OCI-LY1 (cell line): ENCODE measurements at regions not wholly inside any gene's neighbourhood (a gene's known extent, or its start where the extent isn't known, plus 50 kb on each side); places are given as distances from the start of the nearest gene placed in this dataset.

Experiments used
- H2AFZ ChIP-seq: fragments of 200-600 bp; sonication (generic), shearing (Covaris generic); 2 replicates; pipeline ENCODE4 v1.6.0; 2014; ENCODE audit warnings: antibody characterized with exemption, mild to moderate bottlenecking, low read length
- H3F3A ChIP-seq: fragments of 200-600 bp; sonication (generic), shearing (Covaris generic); 2 replicates; pipeline ENCODE4 v1.6.0; 2014; ENCODE audit warnings: mild to moderate bottlenecking, antibody characterized with exemption, low read length, moderate library complexity; ENCODE audit not compliant: insufficient read depth
- H3K27ac ChIP-seq: fragments of 200-600 bp; sonication (generic); 2 replicates; pipeline ENCODE4 v1.5.1; 2014; ENCODE audit warnings: low read length, mixed run types, mild to moderate bottlenecking, low read depth; ENCODE audit not compliant: poor library complexity, severe bottlenecking
- H3K27me3 ChIP-seq: fragments of 200-600 bp; sonication (generic); 2 replicates; pipeline ENCODE4 v1.6.0; 2014; ENCODE audit warnings: antibody characterized with exemption, mild to moderate bottlenecking, low read length, moderate library complexity; ENCODE audit not compliant: insufficient read depth
- H3K36me3 ChIP-seq: fragments of 200-600 bp; sonication (generic); 2 replicates; pipeline ENCODE4 v1.6.1; 2014; ENCODE audit warnings: mild to moderate bottlenecking, antibody characterized with exemption, low read length, moderate library complexity, mixed read lengths; ENCODE audit not compliant: insufficient read depth
- H3K4me1 ChIP-seq: fragments of 200-600 bp; sonication (generic); 2 replicates; pipeline ENCODE4 v1.5.1; 2014; ENCODE audit warnings: mild to moderate bottlenecking, low read length, moderate library complexity; ENCODE audit not compliant: insufficient read depth, severe bottlenecking
- H3K4me2 ChIP-seq: fragments of 200-600 bp; sonication (generic), shearing (Covaris generic); 2 replicates; pipeline ENCODE4 v1.6.1; 2014; ENCODE audit warnings: low read length
- H3K4me3 ChIP-seq: fragments of 200-600 bp; sonication (generic); 2 replicates; pipeline ENCODE4 v1.5.1; 2014; ENCODE audit warnings: low read length, low read depth, mild to moderate bottlenecking, mixed read lengths; ENCODE audit not compliant: poor library complexity, severe bottlenecking
- H3K79me2 ChIP-seq: fragments of 200-600 bp; shearing (Covaris generic); 2 replicates; pipeline ENCODE4 v1.6.1; 2016; ENCODE audit warnings: mixed run types, low read length, mixed read lengths; ENCODE audit not compliant: insufficient read depth
- H3K9ac ChIP-seq: fragments of 200-600 bp; sonication (generic), shearing (Covaris generic); 2 replicates; pipeline ENCODE4 v1.6.1; 2014; ENCODE audit warnings: mild to moderate bottlenecking, low read length, mixed read lengths
- H3K9me2 ChIP-seq: fragments of 200-600 bp; sonication (generic), shearing (Covaris generic); 2 replicates; pipeline ENCODE4 v1.6.1; 2014; ENCODE audit warnings: low read depth, mild to moderate bottlenecking, low read length, mixed read lengths
- H3K9me3 ChIP-seq: fragments of 200-600 bp; shearing (Covaris generic); 2 replicates; pipeline ENCODE4 v1.6.1; 2014; ENCODE audit warnings: low read length, mixed read lengths
- H4K20me1 ChIP-seq: fragments of 200-600 bp; sonication (generic), shearing (Covaris generic); 2 replicates; pipeline ENCODE4 v1.6.0; 2016; ENCODE audit warnings: mild to moderate bottlenecking, low read length; ENCODE audit not compliant: insufficient read depth
- EZH2 ChIP-seq: fragments of 200-600 bp; sonication (generic), shearing (Covaris generic); IDR thresholded peaks from 2 replicates; pipeline ENCODE4 v1.8.0; 2017; ENCODE audit warnings: borderline replicate concordance, mixed run types, mild to moderate bottlenecking, antibody characterized with exemption, low read length, moderate library complexity, mixed read lengths
- TF ChIP-seq, protein P1 (sequence below): fragments of 200-600 bp; sonication (generic), shearing (Covaris generic); IDR thresholded peaks from 2 replicates; pipeline ENCODE4 v1.5.1; 2017; ENCODE audit warnings: mild to moderate bottlenecking, antibody characterized with exemption, low read length, moderate library complexity, mixed read lengths

DNA sequence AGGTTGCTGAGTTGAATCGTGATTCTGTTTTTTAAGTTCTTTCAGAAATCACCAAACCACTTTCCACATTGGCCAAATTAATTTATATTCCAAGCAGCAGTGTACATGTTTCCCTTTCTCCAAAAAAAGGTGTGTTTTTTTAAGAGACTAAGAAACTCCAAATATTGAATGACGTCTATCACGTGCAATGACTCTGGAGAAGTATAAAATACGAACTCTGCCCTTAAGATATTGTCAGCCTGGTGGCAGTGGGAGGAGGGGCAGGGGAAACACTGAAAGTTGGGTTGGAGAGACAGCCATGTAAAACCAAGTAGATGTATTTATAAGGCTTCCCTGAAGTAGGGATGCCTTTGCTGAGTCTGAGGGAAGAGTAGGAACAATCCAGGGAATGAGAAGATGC lies 50.1 kb upstream of the DHRS4 start:
- Histone ChIP-seq H3K9me3 (no peaks in the 10 kb centered on the region), H3K4me2 (no peak overlapping the region), H3K9ac (no peak overlapping the region), H3K27me3 (no peaks in the 10 kb centered on the region), H3K9me2 (no peaks in the 10 kb centered on the region), H3K4me3 (no peak overlapping the region), H2AFZ (no peak overlapping the region), H4K20me1 (no peaks in the 10 kb centered on the region), H3K27ac (no peak overlapping the region), H3K36me3 (no peaks in the 10 kb centered on the region), H3F3A (no peaks in the 10 kb centered on the region), H3K79me2 (no peaks in the 10 kb centered on the region), H3K4me1 (no peaks in the 10 kb centered on the region)
- no peak for TF ChIP-seq EZH2
- TF ChIP-seq, protein P1, sequence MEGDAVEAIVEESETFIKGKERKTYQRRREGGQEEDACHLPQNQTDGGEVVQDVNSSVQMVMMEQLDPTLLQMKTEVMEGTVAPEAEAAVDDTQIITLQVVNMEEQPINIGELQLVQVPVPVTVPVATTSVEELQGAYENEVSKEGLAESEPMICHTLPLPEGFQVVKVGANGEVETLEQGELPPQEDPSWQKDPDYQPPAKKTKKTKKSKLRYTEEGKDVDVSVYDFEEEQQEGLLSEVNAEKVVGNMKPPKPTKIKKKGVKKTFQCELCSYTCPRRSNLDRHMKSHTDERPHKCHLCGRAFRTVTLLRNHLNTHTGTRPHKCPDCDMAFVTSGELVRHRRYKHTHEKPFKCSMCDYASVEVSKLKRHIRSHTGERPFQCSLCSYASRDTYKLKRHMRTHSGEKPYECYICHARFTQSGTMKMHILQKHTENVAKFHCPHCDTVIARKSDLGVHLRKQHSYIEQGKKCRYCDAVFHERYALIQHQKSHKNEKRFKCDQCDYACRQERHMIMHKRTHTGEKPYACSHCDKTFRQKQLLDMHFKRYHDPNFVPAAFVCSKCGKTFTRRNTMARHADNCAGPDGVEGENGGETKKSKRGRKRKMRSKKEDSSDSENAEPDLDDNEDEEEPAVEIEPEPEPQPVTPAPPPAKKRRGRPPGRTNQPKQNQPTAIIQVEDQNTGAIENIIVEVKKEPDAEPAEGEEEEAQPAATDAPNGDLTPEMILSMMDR, result no peak
